ENCODE measurements at regions not wholly inside any gene's neighbourhood (a gene's known extent, or its start where the extent isn't known, plus 50 kb on each side); places are given as distances from the start of the nearest gene placed in this dataset.

DNA sequence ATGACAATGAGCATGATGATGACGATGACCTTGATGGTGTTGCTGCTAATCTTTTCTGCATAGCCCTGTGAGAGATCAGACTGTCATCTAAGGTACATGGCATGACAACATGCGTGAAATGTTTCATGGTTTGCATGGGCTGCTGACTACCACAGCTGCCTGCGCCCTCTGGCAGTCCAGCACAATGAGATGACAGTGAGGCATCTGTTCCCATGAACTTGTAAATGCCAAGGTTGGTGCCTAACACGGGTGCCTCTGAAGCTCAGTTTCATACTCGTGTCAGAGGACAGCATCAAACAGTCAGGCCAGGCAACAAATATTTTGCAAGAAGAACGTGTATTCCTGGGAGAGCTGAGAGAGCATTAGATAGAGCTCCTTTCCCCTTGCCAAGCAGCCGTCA is 122.0 kb upstream of the PRKCQ start:
- Histone ChIP-seq H3K4me1 (ENCODE audit: control insufficient read depth in 2 of 2, insufficient read depth in 2 of 2, low read length in 2 of 2) (no peaks in the 10 kb centered on the region), H3K27me3 (ENCODE audit: control insufficient read depth in 2 of 2, insufficient read depth in 2 of 2, low read length in 2 of 2) (no peaks in the 10 kb centered on the region), H3K9me3 (ENCODE audit: control insufficient read depth in 2 of 2, low read length in 2 of 2) (no peaks in the 10 kb centered on the region), H3K4me3 (ENCODE audit: low read length in 2 of 2) (no peak overlapping the region), H3K9ac (ENCODE audit: low read depth in 1 of 2, low read length in 2 of 2) (no peak overlapping the region), H3K36me3 (ENCODE audit: control insufficient read depth in 2 of 2, insufficient read depth in 2 of 2, low read length in 2 of 2) (no peaks in the 10 kb centered on the region), H3K27ac (ENCODE audit: low read depth in 2 of 2, low read length in 2 of 2) (no peak overlapping the region)

DNA sequence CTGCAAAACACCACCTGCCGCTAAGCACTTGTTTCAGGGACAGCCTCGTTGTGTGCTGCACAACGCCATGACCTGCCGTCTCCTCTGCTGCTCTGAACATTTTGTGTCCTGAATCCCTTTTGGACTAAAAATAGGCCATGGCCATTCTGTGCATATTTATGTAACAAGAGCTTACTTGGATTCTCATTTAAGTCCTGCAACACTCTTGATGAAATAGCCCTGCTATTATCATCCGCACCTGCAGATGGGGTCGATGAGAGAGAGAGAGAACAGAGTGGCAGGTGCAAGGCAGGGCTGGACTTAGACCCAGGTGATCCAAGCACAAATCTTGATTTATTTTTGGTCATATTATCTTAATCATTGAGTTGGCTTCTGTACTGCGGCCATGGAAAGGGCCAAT is 121.2 kb upstream of the PRKCQ start:
- no peak overlapping the region for H3K27ac ChIP-seq (ENCODE audit: low read depth in 2 of 2, low read length in 2 of 2)
- H3K9ac ChIP-seq (ENCODE audit: low read depth in 1 of 2, low read length in 2 of 2): no peak overlapping the region
- no peaks in the 10 kb centered on the region for H3K36me3 ChIP-seq (ENCODE audit: control insufficient read depth in 2 of 2, insufficient read depth in 2 of 2, low read length in 2 of 2)
- H3K4me3 ChIP-seq (ENCODE audit: low read length in 2 of 2): no peak overlapping the region
- H3K9me3 ChIP-seq (ENCODE audit: control insufficient read depth in 2 of 2, low read length in 2 of 2): no peaks in the 10 kb centered on the region
- no peaks in the 10 kb centered on the region for H3K27me3 ChIP-seq (ENCODE audit: control insufficient read depth in 2 of 2, insufficient read depth in 2 of 2, low read length in 2 of 2)
- no peaks in the 10 kb centered on the region for H3K4me1 ChIP-seq (ENCODE audit: control insufficient read depth in 2 of 2, insufficient read depth in 2 of 2, low read length in 2 of 2)

DNA sequence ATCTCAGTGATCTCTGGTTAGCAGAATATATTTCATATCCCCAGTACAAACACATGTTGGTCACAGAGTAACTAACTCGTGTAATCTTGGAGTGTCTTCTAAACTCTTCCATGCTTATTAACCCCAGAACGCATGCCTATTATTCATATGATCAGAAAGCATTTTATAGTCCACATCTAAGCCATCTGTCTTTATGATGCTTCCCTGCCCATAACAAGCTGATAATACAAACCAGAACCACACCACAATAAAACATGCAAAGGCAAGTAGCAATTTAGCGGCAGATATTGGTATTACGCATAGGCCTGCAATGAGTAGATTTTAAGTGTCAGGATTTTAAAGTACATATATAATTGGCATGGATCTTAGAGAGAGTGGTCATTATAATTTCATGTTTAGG is 120.0 kb upstream of the PRKCQ start:
- Histone ChIP-seq H3K36me3 (ENCODE audit: control insufficient read depth in 2 of 2, insufficient read depth in 2 of 2, low read length in 2 of 2) (no peaks in the 10 kb centered on the region), H3K4me1 (ENCODE audit: control insufficient read depth in 2 of 2, insufficient read depth in 2 of 2, low read length in 2 of 2) (no peaks in the 10 kb centered on the region), H3K9me3 (ENCODE audit: control insufficient read depth in 2 of 2, low read length in 2 of 2) (no peaks in the 10 kb centered on the region), H3K27ac (ENCODE audit: low read depth in 2 of 2, low read length in 2 of 2) (no peak overlapping the region), H3K4me3 (ENCODE audit: low read length in 2 of 2) (no peak overlapping the region), H3K27me3 (ENCODE audit: control insufficient read depth in 2 of 2, insufficient read depth in 2 of 2, low read length in 2 of 2) (no peaks in the 10 kb centered on the region), H3K9ac (ENCODE audit: low read depth in 1 of 2, low read length in 2 of 2) (no peak overlapping the region)

DNA sequence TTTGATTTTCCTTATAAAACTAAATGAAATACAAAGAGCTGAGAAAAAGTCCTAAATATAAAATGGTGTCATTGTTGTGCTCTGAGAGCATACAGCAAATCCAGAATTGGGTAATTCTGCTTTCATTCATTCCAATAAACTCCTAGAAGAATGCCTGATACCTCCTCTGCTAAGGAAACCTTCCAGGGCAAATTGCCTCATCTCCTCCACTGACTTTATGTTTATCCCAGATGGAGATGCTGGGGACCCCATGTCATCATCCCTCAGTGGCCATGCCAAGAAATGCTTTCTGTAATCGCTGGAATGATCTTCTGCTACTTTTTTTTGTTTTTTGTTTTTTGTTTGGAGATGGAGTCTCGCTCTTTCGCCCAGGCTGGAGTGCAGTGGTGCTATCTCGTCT is 119.3 kb upstream of the PRKCQ start:
- Histone ChIP-seq H3K27ac (ENCODE audit: low read depth in 2 of 2, low read length in 2 of 2) (no peak overlapping the region), H3K9ac (ENCODE audit: low read depth in 1 of 2, low read length in 2 of 2) (no peak overlapping the region), H3K36me3 (ENCODE audit: control insufficient read depth in 2 of 2, insufficient read depth in 2 of 2, low read length in 2 of 2) (no peaks in the 10 kb centered on the region), H3K4me1 (ENCODE audit: control insufficient read depth in 2 of 2, insufficient read depth in 2 of 2, low read length in 2 of 2) (no peaks in the 10 kb centered on the region), H3K27me3 (ENCODE audit: control insufficient read depth in 2 of 2, insufficient read depth in 2 of 2, low read length in 2 of 2) (no peaks in the 10 kb centered on the region), H3K4me3 (ENCODE audit: low read length in 2 of 2) (no peak overlapping the region), H3K9me3 (ENCODE audit: control insufficient read depth in 2 of 2, low read length in 2 of 2) (no peaks in the 10 kb centered on the region)

DNA sequence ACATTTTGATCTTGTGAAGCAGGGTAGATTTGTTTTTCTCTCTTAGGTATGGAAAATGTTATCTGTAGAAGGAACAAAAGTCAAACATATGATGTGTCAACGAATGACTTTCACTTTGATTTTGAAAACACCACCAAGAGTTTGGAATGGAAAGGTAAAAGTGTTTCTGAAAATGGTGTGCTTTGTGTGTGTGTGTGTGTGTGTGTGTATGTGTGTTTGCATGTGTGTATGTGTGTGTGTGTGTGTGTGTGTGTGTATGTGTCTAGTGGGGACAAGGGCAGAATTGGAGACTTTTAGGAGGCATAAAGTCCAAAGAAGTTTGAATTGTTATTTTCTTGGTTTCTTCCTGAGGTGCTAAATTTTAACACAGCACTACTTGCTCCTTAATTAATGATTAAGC is 115.4 kb upstream of the PRKCQ start:
- Histone ChIP-seq H3K4me3 (ENCODE audit: low read length in 2 of 2) (no peak overlapping the region), H3K36me3 (ENCODE audit: control insufficient read depth in 2 of 2, insufficient read depth in 2 of 2, low read length in 2 of 2) (no peaks in the 10 kb centered on the region), H3K9me3 (ENCODE audit: control insufficient read depth in 2 of 2, low read length in 2 of 2) (no peaks in the 10 kb centered on the region), H3K27ac (ENCODE audit: low read depth in 2 of 2, low read length in 2 of 2) (no peak overlapping the region), H3K9ac (ENCODE audit: low read depth in 1 of 2, low read length in 2 of 2) (no peak overlapping the region), H3K4me1 (ENCODE audit: control insufficient read depth in 2 of 2, insufficient read depth in 2 of 2, low read length in 2 of 2) (no peaks in the 10 kb centered on the region), H3K27me3 (ENCODE audit: control insufficient read depth in 2 of 2, insufficient read depth in 2 of 2, low read length in 2 of 2) (no peaks in the 10 kb centered on the region)

DNA sequence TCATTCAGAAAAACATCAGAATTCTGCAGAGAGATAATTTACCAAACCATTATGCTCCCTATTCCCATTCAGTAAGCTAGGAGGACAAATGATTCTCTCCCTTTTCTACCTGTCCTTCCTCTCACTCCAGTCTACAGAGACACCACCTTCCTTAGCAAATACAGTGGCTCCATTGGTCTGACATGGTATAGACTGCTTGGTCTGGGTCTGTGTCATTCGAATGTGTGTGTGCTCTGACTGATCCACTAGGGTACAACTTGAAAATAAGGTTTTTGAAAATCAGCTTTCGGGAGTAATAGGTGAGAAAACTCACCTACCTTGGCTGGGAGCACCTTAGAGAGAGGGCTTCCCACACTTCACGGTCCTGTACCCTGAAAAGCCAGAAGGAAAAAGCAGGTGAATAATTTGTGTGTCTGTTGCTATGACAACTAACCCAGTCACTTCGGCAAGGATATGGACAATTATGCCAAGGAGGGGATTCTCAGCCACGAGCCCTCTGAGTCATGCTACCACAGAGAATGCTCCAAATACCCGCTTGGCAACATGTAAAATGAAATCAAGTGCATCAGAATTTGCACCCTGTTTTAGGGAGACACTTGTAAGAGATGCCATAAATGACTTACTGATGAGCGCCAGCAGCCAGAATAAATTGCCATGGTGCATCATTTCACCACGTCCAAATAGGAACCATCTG is 114.5 kb upstream of the PRKCQ start:
- Histone ChIP-seq H3K9me3 (ENCODE audit: control insufficient read depth in 2 of 2, low read length in 2 of 2) (no peaks in the 10 kb centered on the region), H3K9ac (ENCODE audit: low read depth in 1 of 2, low read length in 2 of 2) (no peak overlapping the region), H3K4me1 (ENCODE audit: control insufficient read depth in 2 of 2, insufficient read depth in 2 of 2, low read length in 2 of 2) (no peaks in the 10 kb centered on the region), H3K4me3 (ENCODE audit: low read length in 2 of 2) (no peak overlapping the region), H3K36me3 (ENCODE audit: control insufficient read depth in 2 of 2, insufficient read depth in 2 of 2, low read length in 2 of 2) (no peaks in the 10 kb centered on the region), H3K27me3 (ENCODE audit: control insufficient read depth in 2 of 2, insufficient read depth in 2 of 2, low read length in 2 of 2) (no peaks in the 10 kb centered on the region), H3K27ac (ENCODE audit: low read depth in 2 of 2, low read length in 2 of 2) (no peak overlapping the region)

DNA sequence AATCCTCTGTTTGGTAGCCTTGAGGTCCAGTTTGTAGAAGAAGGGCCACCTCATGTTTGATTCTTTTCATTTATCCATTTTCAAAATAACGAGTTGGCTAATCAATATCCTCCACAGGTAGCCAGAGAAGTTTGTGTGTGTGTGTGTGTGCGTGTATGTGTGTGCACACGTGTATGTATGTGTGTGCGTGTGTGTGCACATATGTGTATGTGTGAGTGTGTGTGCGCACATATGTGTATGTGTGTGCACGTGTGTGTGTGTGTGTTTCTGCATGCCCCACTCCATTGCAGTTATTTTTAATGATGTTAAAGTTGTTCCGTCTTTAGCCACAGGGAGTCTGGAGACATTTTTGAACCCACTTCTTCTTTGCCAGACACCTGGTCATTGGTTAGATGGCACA is 112.8 kb upstream of the PRKCQ start:
- H3K36me3 ChIP-seq (ENCODE audit: control insufficient read depth in 2 of 2, insufficient read depth in 2 of 2, low read length in 2 of 2): no peaks in the 10 kb centered on the region
- no peak overlapping the region for H3K27ac ChIP-seq (ENCODE audit: low read depth in 2 of 2, low read length in 2 of 2)
- H3K27me3 ChIP-seq (ENCODE audit: control insufficient read depth in 2 of 2, insufficient read depth in 2 of 2, low read length in 2 of 2): no peaks in the 10 kb centered on the region
- H3K9me3 ChIP-seq (ENCODE audit: control insufficient read depth in 2 of 2, low read length in 2 of 2): no peaks in the 10 kb centered on the region
- no peak overlapping the region for H3K9ac ChIP-seq (ENCODE audit: low read depth in 1 of 2, low read length in 2 of 2)
- no peaks in the 10 kb centered on the region for H3K4me1 ChIP-seq (ENCODE audit: control insufficient read depth in 2 of 2, insufficient read depth in 2 of 2, low read length in 2 of 2)
- H3K4me3 ChIP-seq (ENCODE audit: low read length in 2 of 2): no peak overlapping the region

DNA sequence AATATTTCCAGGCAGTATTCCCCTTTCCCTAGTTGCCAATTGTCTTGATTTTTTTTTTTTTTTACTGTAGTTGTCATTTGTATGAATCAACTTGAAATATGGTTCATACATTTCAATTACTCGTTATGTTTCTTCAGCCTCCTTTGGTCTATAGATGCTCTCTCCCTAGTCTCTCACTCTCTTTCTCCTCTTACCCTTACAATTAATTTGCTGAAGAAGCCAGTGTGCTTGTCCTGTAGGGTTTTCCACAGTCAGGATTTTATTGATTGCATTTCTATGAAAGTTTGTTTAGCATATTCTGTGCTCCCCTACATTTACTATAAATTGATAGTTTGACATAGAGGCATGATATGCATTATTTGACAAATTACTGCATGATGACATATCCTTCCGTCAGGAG is 112.0 kb upstream of the PRKCQ start:
- H3K27ac ChIP-seq (ENCODE audit: low read depth in 2 of 2, low read length in 2 of 2): no peak overlapping the region
- H3K36me3 ChIP-seq (ENCODE audit: control insufficient read depth in 2 of 2, insufficient read depth in 2 of 2, low read length in 2 of 2): no peaks in the 10 kb centered on the region
- H3K27me3 ChIP-seq (ENCODE audit: control insufficient read depth in 2 of 2, insufficient read depth in 2 of 2, low read length in 2 of 2): no peaks in the 10 kb centered on the region
- no peaks in the 10 kb centered on the region for H3K9me3 ChIP-seq (ENCODE audit: control insufficient read depth in 2 of 2, low read length in 2 of 2)
- no peak overlapping the region for H3K4me3 ChIP-seq (ENCODE audit: low read length in 2 of 2)
- H3K4me1 ChIP-seq (ENCODE audit: control insufficient read depth in 2 of 2, insufficient read depth in 2 of 2, low read length in 2 of 2): no peaks in the 10 kb centered on the region
- no peak overlapping the region for H3K9ac ChIP-seq (ENCODE audit: low read depth in 1 of 2, low read length in 2 of 2)

DNA sequence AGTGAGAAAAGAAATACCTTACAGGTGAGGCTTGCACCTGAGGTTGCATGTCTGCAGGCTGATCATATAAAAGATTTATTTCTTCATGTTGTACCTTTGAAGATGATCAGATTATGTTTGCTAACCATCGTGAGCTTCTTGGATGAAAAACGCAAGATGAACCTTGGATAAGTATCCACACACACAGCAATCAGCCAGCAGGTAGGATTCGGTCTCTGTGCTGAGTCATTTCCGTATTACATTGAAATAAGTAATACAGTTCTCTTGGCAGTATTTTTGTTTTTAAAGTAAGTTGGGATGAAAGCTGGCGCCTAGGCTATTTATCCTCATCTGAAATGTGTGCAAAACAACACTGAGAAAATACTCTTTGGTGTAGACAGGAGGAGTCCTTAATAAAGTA is 109.0 kb upstream of the PRKCQ start:
- Histone ChIP-seq H3K4me1 (ENCODE audit: control insufficient read depth in 2 of 2, insufficient read depth in 2 of 2, low read length in 2 of 2) (no peaks in the 10 kb centered on the region), H3K27ac (ENCODE audit: low read depth in 2 of 2, low read length in 2 of 2) (no peak overlapping the region), H3K4me3 (ENCODE audit: low read length in 2 of 2) (no peak overlapping the region), H3K27me3 (ENCODE audit: control insufficient read depth in 2 of 2, insufficient read depth in 2 of 2, low read length in 2 of 2) (no peaks in the 10 kb centered on the region), H3K9me3 (ENCODE audit: control insufficient read depth in 2 of 2, low read length in 2 of 2) (no peaks in the 10 kb centered on the region), H3K9ac (ENCODE audit: low read depth in 1 of 2, low read length in 2 of 2) (no peak overlapping the region), H3K36me3 (ENCODE audit: control insufficient read depth in 2 of 2, insufficient read depth in 2 of 2, low read length in 2 of 2) (no peaks in the 10 kb centered on the region)

DNA sequence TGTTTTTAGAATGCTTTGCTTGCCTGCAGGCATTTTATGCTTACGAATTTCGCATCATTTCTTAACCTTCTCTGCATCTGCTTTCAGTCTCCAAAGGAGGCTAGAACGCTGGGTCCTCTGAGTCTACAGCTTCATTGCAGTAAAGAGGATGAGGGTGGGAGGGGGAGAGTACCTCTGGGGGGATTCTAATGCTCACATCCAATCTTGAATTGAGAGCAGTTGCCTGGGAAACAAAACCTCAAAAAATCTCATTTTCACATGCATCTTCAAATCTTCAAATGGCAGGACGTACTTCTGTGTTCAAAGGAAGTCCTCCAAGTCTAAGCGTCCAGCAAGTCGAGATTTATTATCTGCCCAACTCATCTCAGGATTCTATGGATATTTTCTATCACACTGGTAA is 100.7 kb upstream of the PRKCQ start:
- no peak overlapping the region for H3K27ac ChIP-seq (ENCODE audit: low read depth in 2 of 2, low read length in 2 of 2)
- no peaks in the 10 kb centered on the region for H3K4me1 ChIP-seq (ENCODE audit: control insufficient read depth in 2 of 2, insufficient read depth in 2 of 2, low read length in 2 of 2)
- H3K27me3 ChIP-seq (ENCODE audit: control insufficient read depth in 2 of 2, insufficient read depth in 2 of 2, low read length in 2 of 2): peaks cover 0 to 6% of the 10 kb centered on the region in 2 donors
- H3K4me3 ChIP-seq (ENCODE audit: low read length in 2 of 2): no peak overlapping the region
- no peak overlapping the region for H3K9ac ChIP-seq (ENCODE audit: low read depth in 1 of 2, low read length in 2 of 2)
- no peaks in the 10 kb centered on the region for H3K9me3 ChIP-seq (ENCODE audit: control insufficient read depth in 2 of 2, low read length in 2 of 2)
- no peaks in the 10 kb centered on the region for H3K36me3 ChIP-seq (ENCODE audit: control insufficient read depth in 2 of 2, insufficient read depth in 2 of 2, low read length in 2 of 2)

DNA sequence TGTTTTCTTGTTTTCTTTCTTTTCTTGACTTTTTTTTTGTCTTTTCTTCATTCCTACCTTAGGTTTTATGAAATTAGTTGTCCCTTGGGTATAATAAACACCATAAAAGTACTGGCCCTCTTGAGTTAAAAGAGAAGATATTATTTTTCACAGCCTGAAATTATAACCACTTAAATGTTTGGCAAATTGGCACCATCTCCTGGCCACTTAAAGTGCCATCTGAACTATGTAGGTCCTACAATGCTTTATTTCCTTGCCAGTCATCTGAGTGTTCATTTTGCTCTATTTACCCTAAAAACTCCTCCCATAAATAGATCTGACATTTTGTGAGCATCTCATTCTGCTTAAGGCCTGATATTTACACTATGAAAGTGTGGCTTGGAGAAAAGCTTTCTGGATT is 98.9 kb upstream of the PRKCQ start:
- Histone ChIP-seq H3K9me3 (ENCODE audit: control insufficient read depth in 2 of 2, low read length in 2 of 2) (no peaks in the 10 kb centered on the region), H3K4me3 (ENCODE audit: low read length in 2 of 2) (no peak overlapping the region), H3K4me1 (ENCODE audit: control insufficient read depth in 2 of 2, insufficient read depth in 2 of 2, low read length in 2 of 2) (no peaks in the 10 kb centered on the region), H3K36me3 (ENCODE audit: control insufficient read depth in 2 of 2, insufficient read depth in 2 of 2, low read length in 2 of 2) (no peaks in the 10 kb centered on the region), H3K9ac (ENCODE audit: low read depth in 1 of 2, low read length in 2 of 2) (no peak overlapping the region), H3K27me3 (ENCODE audit: control insufficient read depth in 2 of 2, insufficient read depth in 2 of 2, low read length in 2 of 2) (peaks cover 0 to 6% of the 10 kb centered on the region in 2 donors), H3K27ac (ENCODE audit: low read depth in 2 of 2, low read length in 2 of 2) (no peak overlapping the region)
